Amniotic epithelial cell (primary cell): ENCODE measurements at regions not wholly inside any gene's neighbourhood (a gene's known extent, or its start where the extent isn't known, plus 50 kb on each side); places are given as distances from the start of the nearest gene placed in this dataset.
"Not testable (repeated sequence)": the region's sequence is repeated elsewhere in the genome, so short reads cannot be mapped to it uniquely, and the experiment has no call there.

Experiments used
- DNase-seq: peaks from one replicate; pipeline ENCODE4 v3.0.0-alpha.2; 2010; ENCODE audit warnings: low read depth

DNA sequence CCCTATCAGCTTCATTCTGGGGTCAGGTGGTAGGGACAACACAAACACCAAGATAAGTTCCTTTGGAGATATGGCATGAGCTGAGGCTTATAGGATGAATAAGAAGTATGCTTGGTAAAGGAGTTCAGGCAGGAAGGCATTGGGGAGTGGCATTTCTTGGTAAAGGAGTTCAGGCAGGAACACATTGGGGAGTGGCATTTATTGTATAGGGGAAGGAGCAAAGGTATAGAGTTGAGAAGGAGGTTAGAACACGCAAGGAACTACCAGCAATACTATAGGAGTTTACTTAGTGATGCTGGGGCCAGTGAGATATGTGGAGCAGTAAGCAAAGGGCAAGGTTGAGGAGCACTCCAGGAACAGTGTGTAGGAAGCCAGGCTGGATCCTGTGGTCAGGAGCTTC, 625.9 kb downstream of the TTLL7 start:
- DNase-seq, result not testable (repeated sequence)

- not testable (repeated sequence) for DNase-seq
Measured at GRCh38 chr1:83369853-83370252, 629.1 kb downstream of the TTLL7 start.

- DNase-seq, result not testable (repeated sequence)
Measured at GRCh38 chr1:83365320-83365719, 633.6 kb downstream of the TTLL7 start.

GRCh38 chr1:83345375-83345774, 653.6 kb downstream of the TTLL7 start:
- not testable (repeated sequence) for DNase-seq

- not testable (repeated sequence) for DNase-seq
Measured at GRCh38 chr1:83343767-83344166, 655.2 kb downstream of the TTLL7 start.

DNA sequence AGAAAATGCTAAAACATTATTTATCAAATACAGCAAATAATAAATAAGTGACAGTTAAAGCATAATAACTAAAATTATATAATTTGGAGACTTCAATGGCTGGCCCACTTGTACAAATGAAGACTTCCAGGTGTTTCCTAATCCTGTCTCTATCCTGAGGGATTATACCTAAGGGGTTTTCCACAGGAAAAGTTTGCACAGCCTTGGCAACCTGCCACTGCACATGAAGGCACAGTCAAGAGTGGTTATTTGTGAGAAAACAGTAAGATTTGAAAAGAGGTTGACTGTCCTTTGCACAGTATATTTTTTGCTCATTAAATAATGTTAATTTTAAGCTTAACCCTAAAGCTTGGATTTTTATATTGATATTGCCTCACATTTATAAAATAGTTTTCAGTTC, 655.9 kb downstream of the TTLL7 start:
- DNase-seq, result not testable (repeated sequence)

DNA sequence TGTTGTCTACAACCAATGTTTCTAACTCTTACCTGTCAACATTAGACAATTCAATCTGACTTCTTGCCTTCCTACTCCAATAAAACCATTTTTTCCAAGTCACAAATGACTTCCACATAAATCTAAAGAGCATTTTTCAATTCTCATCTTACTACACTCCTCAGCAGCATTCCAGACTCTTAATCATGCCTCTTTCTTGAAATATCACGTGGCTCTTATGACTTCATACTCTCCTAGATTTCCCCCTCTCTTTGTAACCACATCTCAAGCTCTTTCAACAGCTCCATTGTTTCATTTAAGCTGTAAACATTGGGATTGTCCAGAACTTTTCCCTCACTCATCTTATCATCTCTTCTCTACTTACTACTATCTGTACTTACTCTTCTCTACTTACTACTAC, 666.6 kb downstream of the TTLL7 start:
- DNase-seq, result not testable (repeated sequence)

GRCh38 chr1:83318366-83318765, 680.6 kb downstream of the TTLL7 start:
- DNase-seq, result no peak

DNA sequence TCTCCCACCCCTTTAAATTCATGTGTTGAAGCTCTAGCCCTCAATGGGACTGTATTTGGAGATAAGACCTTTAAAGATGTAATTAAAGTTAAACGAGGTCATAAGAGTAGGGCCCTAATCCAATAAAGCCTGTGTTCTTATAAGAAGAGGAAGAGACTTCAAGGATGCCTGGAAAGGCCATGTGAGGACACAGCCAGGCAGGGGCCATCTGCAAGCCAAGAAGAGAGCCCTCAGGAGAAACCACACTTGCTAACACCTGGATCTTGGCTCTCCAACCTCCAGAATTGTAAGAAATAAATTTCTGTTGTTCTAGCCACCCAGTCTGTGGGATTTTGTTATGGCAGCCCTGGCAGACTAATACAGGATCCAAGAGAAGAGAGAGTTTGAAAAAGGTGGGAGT, 683.5 kb downstream of the TTLL7 start:
- not testable (repeated sequence) for DNase-seq

GRCh38 chr1:83310161-83310560, 688.8 kb downstream of the TTLL7 start:
- not testable (repeated sequence) for DNase-seq

GRCh38 chr1:83309035-83309434, 689.9 kb downstream of the TTLL7 start:
- DNase-seq, result not testable (repeated sequence)

DNA sequence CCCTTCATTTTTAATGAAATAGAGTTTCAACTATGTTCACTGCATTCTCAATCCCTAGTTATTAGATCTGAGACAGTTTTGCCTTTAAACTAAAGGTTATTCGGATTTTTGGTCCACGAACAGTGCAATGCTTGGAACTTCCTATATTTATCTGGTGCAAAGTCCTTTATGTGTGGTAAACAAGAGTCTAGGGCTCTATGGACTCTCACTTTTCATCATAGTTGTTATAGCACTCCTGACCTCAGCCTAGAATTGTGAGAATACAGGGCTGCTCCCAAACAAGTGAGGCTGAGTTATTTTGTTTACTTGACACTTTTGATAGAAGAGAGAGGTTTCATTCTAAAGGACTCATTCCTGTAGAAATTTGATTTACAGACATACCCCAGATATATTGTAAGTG, 692.1 kb downstream of the TTLL7 start:
- DNase-seq, result not testable (repeated sequence)

- DNase-seq, result not testable (repeated sequence)
Measured at GRCh38 chr1:83295594-83295993, 703.3 kb downstream of the TTLL7 start.

DNA sequence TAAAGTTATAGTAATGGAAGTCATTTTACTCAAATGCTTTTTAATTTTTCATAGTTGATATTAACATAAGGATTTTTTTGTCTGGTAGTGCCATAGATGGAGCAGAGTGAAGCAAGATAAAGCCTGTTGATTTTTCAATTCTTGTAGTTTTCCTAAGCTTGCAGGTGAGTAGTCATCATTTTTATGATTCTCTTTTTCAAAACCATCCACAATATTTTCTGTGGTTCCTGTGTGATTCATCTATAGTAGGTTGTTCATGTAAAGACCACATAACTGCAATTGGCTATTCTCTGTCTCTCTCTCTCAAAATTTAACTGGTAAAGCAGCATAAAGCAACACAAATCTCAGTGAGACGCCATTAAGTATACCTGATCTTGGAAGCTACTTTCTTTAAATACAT, 711.5 kb downstream of the TTLL7 start:
- DNase-seq, result not testable (repeated sequence)

DNA sequence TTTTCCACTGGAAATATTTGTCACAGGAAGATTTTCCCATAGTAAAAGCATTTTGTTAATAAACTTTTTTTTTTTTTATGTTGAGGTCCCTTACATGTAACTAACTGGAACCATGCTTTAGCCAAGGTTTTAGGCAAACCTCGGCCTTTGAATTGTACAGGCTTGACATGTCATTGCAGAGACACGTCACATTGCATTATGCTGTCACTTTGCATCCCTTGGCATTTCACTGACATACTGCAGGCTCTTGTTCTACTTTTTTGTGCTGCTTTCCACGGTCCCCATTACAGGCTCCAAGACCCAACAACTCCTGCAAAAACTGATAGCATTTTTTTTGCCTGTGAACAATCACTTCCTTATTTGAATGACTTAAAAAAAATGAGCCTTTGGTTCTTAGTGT, 724.3 kb downstream of the TTLL7 start:
- DNase-seq, result not testable (repeated sequence)

- DNase-seq, result not testable (repeated sequence)
Measured at GRCh38 chr1:83272484-83272883, 726.4 kb downstream of the TTLL7 start.

DNA sequence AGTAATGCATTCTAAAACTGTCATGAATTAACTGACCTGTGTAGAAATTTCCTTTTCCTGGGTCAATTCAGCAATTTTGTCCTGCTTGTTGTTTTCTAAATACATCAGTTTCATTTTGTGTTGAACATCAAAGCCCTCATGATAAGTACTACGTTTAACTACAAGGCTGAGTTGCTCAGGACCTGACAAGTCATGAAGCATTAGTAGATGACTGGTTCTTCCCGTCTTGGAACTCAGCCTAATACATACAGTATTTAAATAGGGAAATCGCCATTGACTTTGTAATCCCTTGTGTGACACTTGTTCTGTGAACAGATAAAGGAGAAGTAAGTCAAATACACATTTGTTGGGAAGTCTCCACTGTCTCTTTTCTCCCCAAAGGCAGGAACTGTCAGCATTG, 727.1 kb downstream of the TTLL7 start:
- not testable (repeated sequence) for DNase-seq

GRCh38 chr1:83270801-83271200, 728.1 kb downstream of the TTLL7 start:
- DNase-seq, result not testable (repeated sequence)

DNA sequence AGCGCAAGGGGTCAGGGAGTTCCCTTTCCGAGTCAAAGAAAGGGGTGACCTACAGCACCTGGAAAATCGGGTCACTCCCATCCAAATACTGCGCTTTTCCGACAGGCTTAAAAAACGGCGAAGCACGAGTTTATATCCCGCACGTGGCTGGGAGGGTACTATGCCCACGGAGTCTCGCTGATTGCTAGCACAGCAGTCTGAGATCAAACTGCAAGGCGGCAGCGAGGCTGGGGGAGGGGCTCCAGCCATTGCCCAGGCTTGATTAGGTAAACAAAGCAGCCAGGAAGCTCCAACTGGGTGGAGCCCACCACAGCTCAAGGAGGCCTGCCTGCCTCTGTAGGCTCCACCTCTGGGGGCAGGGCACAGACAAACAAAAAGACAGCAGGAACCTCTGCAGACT, 735.1 kb downstream of the TTLL7 start:
- not testable (repeated sequence) for DNase-seq

GRCh38 chr1:83251687-83252086, 747.2 kb downstream of the TTLL7 start:
- not testable (repeated sequence) for DNase-seq

GRCh38 chr1:83246780-83247179, 752.2 kb downstream of the TTLL7 start:
- not testable (repeated sequence) for DNase-seq

DNA sequence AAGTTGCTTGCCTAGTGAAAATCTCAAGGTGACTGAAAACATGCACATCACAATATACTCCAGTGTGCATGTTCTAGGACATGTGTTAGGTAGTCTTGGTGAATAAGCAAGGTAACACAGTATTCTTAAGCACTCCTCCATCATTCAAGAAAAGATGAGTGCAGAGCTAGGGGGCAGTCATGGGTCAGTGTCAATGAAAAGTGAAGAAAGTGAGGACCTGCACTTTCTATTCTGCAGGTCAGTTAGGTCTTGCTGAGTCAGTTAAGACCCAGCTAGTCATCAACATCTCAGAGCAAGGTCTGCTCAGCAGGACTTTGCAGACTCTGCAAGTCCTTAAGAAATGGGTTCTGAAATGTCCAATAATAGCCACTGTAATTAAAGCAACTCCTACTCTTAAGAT, 754.1 kb downstream of the TTLL7 start:
- not testable (repeated sequence) for DNase-seq

GRCh38 chr1:83239568-83239967, 759.4 kb downstream of the TTLL7 start:
- DNase-seq, result not testable (repeated sequence)

DNA sequence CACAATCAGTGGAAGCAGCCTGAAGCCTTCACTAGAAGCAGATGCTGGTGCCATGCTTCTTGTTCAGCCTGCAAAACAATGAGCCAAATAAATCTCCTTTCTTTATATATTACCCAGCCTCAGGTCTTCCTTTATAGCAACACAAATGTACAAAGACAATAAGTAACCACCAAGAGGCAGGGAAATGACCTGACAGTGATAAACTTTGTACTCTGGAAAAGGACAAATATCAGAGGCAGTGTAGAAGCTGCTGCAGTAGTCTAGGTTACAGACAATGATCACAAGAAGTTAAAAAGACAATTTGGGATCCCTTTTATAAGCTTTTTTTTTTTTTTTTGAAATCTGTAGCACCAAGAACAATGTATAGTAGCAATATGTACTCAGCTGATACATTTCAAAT, 760.3 kb downstream of the TTLL7 start:
- DNase-seq, result not testable (repeated sequence)

- not testable (repeated sequence) for DNase-seq
Measured at GRCh38 chr1:83219788-83220187, 779.1 kb downstream of the TTLL7 start.
